OCI-LY1 (cell line): ENCODE measurements at regions not wholly inside any gene's neighbourhood (a gene's known extent, or its start where the extent isn't known, plus 50 kb on each side); places are given as distances from the start of the nearest gene placed in this dataset.

ENCODE experiments used
- CTCF ChIP-seq: fragments of 200-600 bp; sonication (generic), shearing (Covaris generic); IDR thresholded peaks from 2 replicates; pipeline ENCODE4 v1.5.1; 2017; ENCODE audit warnings: mild to moderate bottlenecking, antibody characterized with exemption, low read length, moderate library complexity, mixed read lengths
- EZH2 ChIP-seq: fragments of 200-600 bp; sonication (generic), shearing (Covaris generic); IDR thresholded peaks from 2 replicates; pipeline ENCODE4 v1.8.0; 2017; ENCODE audit warnings: borderline replicate concordance, mixed run types, mild to moderate bottlenecking, antibody characterized with exemption, low read length, moderate library complexity, mixed read lengths

- no peak for TF ChIP-seq EZH2
- TF ChIP-seq CTCF = no peak
These were observed 91.4 kb upstream of the NLGN1 start for GRCh38 chr3:173306110-173306509.
